Chondrocyte (in vitro differentiated cells): ENCODE measurements at regions not wholly inside any gene's neighbourhood (a gene's known extent, or its start where the extent isn't known, plus 50 kb on each side); places are given as distances from the start of the nearest gene placed in this dataset.

Experiments used
- DNase-seq: peaks from one replicate; pipeline ENCODE4 v3.0.0; 2021; ENCODE audit warnings: mixed read lengths, low spot score
- H3K27ac Mint-ChIP-seq: one replicate; pipeline ENCODE4 v1.8.0; 2021; ENCODE audit warnings: mild to moderate bottlenecking, moderate library complexity, mixed read lengths; ENCODE audit not compliant: unreplicated experiment
- H3K27me3 Mint-ChIP-seq: 2 replicates; pipeline ENCODE4 v1.8.0; 2021; ENCODE audit warnings: low read depth, mixed read lengths
- H3K36me3 Mint-ChIP-seq: 2 replicates; pipeline ENCODE4 v1.8.0; 2021; ENCODE audit warnings: low read depth, mixed read lengths
- H3K4me1 Mint-ChIP-seq: 2 replicates; pipeline ENCODE4 v1.8.0; 2021; ENCODE audit warnings: low read depth, mild to moderate bottlenecking, mixed read lengths
- H3K4me3 Mint-ChIP-seq: one replicate; pipeline ENCODE4 v1.8.0; 2021; ENCODE audit warnings: mild to moderate bottlenecking, moderate library complexity, mixed read lengths; ENCODE audit not compliant: unreplicated experiment
- H3K9me3 Mint-ChIP-seq: 2 replicates; pipeline ENCODE4 v1.8.0; 2021; ENCODE audit warnings: low read depth, mixed read lengths
- TF ChIP-seq, protein P1 (sequence below): fragments of 200-600 bp; sonication (generic); IDR thresholded peaks from 2 replicates; pipeline ENCODE4 v1.5.0; 2021; ENCODE audit warnings: antibody characterized with exemption, mild to moderate bottlenecking, moderate library complexity

DNA sequence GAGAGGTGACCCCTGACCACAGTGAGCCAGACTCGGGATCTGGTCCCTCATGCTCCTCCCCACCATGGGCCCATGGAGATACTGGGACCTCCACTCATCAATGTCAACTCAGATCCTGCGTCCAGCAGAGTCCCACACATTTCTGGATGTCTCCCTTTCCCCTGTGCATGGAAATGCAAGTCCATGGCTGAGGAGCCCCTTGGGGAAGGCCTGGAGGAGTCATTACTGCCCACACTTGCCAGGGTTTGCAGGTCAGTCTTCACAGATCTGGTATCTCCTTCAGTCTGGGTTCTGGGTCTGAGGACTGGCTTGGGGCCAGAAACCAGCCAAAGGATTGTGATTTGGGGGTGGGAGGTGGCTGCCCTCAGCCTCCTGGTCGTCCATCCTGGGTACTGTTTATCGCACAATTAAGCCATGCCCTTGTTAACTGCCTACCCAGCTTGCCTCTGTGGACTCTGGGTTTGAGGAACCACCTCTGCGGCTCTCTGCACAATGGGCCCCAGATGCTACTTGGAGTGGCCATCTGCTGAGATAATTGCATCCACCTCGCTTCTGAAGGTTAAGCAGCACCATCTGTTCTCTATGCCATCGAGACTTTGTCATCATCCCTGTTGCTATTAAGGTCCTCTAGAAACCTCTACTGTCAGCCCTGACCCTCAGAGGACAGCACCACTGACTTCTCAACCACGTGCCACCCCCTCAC lies 49.9 kb upstream of the KLF13 start:
- Mint-ChIP-seq H3K9me3 (no peaks in the 10 kb centered on the region), H3K36me3 (no peaks in the 10 kb centered on the region), H3K27me3 (no peaks in the 10 kb centered on the region), H3K27ac (no peak overlapping the region), H3K4me1 (peaks cover 23% of the 10 kb centered on the region), H3K4me3 (no peak overlapping the region)
- TF ChIP-seq, protein P1, sequence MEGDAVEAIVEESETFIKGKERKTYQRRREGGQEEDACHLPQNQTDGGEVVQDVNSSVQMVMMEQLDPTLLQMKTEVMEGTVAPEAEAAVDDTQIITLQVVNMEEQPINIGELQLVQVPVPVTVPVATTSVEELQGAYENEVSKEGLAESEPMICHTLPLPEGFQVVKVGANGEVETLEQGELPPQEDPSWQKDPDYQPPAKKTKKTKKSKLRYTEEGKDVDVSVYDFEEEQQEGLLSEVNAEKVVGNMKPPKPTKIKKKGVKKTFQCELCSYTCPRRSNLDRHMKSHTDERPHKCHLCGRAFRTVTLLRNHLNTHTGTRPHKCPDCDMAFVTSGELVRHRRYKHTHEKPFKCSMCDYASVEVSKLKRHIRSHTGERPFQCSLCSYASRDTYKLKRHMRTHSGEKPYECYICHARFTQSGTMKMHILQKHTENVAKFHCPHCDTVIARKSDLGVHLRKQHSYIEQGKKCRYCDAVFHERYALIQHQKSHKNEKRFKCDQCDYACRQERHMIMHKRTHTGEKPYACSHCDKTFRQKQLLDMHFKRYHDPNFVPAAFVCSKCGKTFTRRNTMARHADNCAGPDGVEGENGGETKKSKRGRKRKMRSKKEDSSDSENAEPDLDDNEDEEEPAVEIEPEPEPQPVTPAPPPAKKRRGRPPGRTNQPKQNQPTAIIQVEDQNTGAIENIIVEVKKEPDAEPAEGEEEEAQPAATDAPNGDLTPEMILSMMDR = no peak
- DNase-seq = no peak
